ENCODE measurements at regions not wholly inside any gene's neighbourhood (a gene's known extent, or its start where the extent isn't known, plus 50 kb on each side); places are given as distances from the start of the nearest gene placed in this dataset.
A peak's percentile ranks its signal among the peaks of the same experiment; 100 is the strongest.
"Not testable (repeated sequence)": the region's sequence is repeated elsewhere in the genome, so short reads cannot be mapped to it uniquely, and the experiment has no call there.

- DNase-seq = peak; percentile 59
These were observed 504.8 kb downstream of the NXPH1 start for GRCh38 chr7:8938044-8938805.

- DNase-seq = no peak
These were observed 506.0 kb downstream of the NXPH1 start for GRCh38 chr7:8939446-8939845.

GRCh38 chr7:8963722-8964121 is 530.3 kb downstream of the NXPH1 start:
- DNase-seq = no peak

- no peak for DNase-seq
These were observed 531.8 kb downstream of the NXPH1 start for GRCh38 chr7:8965177-8965576.

- no peak for DNase-seq
These were observed 540.2 kb downstream of the NXPH1 start for GRCh38 chr7:8973601-8974000.

- DNase-seq = no peak
These were observed 542.3 kb downstream of the NXPH1 start for GRCh38 chr7:8975681-8976080.

- DNase-seq = no peak
These were observed 549.1 kb downstream of the NXPH1 start for GRCh38 chr7:8982338-8982992.

- no peak for DNase-seq
These were observed 551.8 kb downstream of the NXPH1 start for GRCh38 chr7:8985255-8985654.

GRCh38 chr7:8988267-8988666 is 554.9 kb downstream of the NXPH1 start:
- no peak for DNase-seq

- no peak for DNase-seq
These were observed 557.8 kb downstream of the NXPH1 start for GRCh38 chr7:8991159-8991558.

- no peak for DNase-seq
These were observed 565.4 kb downstream of the NXPH1 start for GRCh38 chr7:8998762-8999161.

- no peak for DNase-seq
These were observed 580.5 kb downstream of the NXPH1 start for GRCh38 chr7:9013940-9014339.

- no peak for DNase-seq
These were observed 583.9 kb downstream of the NXPH1 start for GRCh38 chr7:9017286-9017685.

- no peak for DNase-seq
These were observed 589.0 kb downstream of the NXPH1 start for GRCh38 chr7:9022456-9022855.

GRCh38 chr7:9023675-9024294 is 590.4 kb downstream of the NXPH1 start:
- DNase-seq = no peak

- no peak for DNase-seq
These were observed 592.7 kb downstream of the NXPH1 start for GRCh38 chr7:9026121-9026520.

GRCh38 chr7:9028012-9028411 is 594.6 kb downstream of the NXPH1 start:
- no peak for DNase-seq

GRCh38 chr7:9029681-9030530 is 596.5 kb downstream of the NXPH1 start:
- DNase-seq = no peak

GRCh38 chr7:9030976-9031375 is 597.6 kb downstream of the NXPH1 start:
- DNase-seq = no peak

GRCh38 chr7:9031386-9031785 is 598.0 kb downstream of the NXPH1 start:
- DNase-seq = no peak

- no peak for DNase-seq
These were observed 602.7 kb downstream of the NXPH1 start for GRCh38 chr7:9036080-9036479.

GRCh38 chr7:9071160-9071762 is 637.9 kb downstream of the NXPH1 start:
- DNase-seq = no peak

GRCh38 chr7:9075774-9076173 is 642.4 kb downstream of the NXPH1 start:
- DNase-seq = not testable (repeated sequence)
